ENCODE measurements at regions not wholly inside any gene's neighbourhood (a gene's known extent, or its start where the extent isn't known, plus 50 kb on each side); places are given as distances from the start of the nearest gene placed in this dataset.

DNA sequence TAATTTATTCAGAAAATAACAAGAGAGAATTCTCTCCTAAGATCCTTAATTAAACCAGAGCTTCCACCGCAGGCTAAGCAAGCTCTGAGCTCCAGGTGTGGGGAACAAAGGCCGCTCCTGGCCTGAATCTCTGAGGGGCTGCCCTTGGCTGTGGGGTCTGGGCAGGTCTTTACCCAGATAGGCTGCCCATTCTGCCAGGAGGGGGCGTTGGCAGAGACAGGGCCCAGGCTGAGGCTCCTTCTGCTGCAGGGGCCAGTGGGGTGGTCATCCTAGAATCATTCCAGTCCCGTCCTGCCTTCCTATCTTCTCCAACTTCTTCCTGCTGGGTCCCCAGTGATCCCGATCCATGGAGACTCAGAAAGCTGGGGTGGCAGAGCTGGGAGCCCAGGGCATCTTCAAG, 82.9 kb upstream of the POU3F1 start:
- H3K27me3 ChIP-seq (ENCODE audit: control insufficient read depth in 5 of 5, insufficient read depth in 4 of 5, low read length in 5 of 5), result peaks cover 17 to 28% (median 25%) of the 10 kb centered on the region in 5 donors
- H3K4me3 ChIP-seq (ENCODE audit: low read depth in 1 of 5, low read length in 5 of 5), result no peak overlapping the region
- no peak overlapping the region for H3K27ac ChIP-seq (ENCODE audit: low read depth, low read length)
- H3K9me3 ChIP-seq (ENCODE audit: control insufficient read depth in 5 of 5, low read length in 5 of 5), result no peaks in the 10 kb centered on the region
- no peak overlapping the region for H3K9ac ChIP-seq (ENCODE audit: low read length in 5 of 5)
- peaks cover 0 to 12% (median 0%) of the 10 kb centered on the region in 5 donors for H3K4me1 ChIP-seq (ENCODE audit: control insufficient read depth in 5 of 5, insufficient read depth in 5 of 5, low read length in 5 of 5)
- no peaks in the 10 kb centered on the region for H3K36me3 ChIP-seq (ENCODE audit: control insufficient read depth in 5 of 5, insufficient read depth in 5 of 5, low read length in 5 of 5)

DNA sequence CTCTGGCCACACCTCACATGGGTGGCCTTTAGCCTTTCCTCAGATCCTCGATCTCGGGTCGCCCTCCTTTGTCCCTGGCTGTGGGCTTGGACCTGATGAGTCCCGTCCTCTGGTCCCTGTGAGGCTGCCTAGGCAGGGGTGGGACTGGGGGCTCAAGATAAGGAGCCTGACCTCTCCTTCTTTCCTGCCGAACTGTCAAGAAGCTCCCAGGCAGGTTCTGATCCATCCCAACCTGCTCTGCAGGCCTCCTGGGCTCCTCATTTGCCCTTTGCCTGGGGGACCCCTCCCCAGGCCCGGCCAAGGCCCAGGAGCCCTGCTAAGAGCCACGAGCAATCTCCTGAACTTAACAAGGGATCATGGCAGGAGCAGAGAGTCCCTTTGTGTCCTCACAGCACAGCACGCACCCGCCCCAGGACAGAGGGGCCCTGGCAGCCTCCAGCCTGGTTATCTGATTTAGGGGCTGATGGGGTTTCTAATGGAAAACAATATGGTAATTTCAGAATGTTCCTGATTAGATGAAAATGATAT, 82.4 kb upstream of the POU3F1 start:
- H3K4me1 ChIP-seq (ENCODE audit: control insufficient read depth in 5 of 5, insufficient read depth in 5 of 5, low read length in 5 of 5), result peaks cover 0 to 12% (median 0%) of the 10 kb centered on the region in 5 donors
- H3K36me3 ChIP-seq (ENCODE audit: control insufficient read depth in 5 of 5, insufficient read depth in 5 of 5, low read length in 5 of 5), result no peaks in the 10 kb centered on the region
- H3K27me3 ChIP-seq (ENCODE audit: control insufficient read depth in 5 of 5, insufficient read depth in 4 of 5, low read length in 5 of 5), result peaks cover 17 to 26% (median 23%) of the 10 kb centered on the region in 5 donors
- no peak overlapping the region for H3K4me3 ChIP-seq (ENCODE audit: low read depth in 1 of 5, low read length in 5 of 5)
- no peaks in the 10 kb centered on the region for H3K9me3 ChIP-seq (ENCODE audit: control insufficient read depth in 5 of 5, low read length in 5 of 5)
- no peak overlapping the region for H3K27ac ChIP-seq (ENCODE audit: low read depth, low read length)
- H3K9ac ChIP-seq (ENCODE audit: low read length in 5 of 5), result no peak overlapping the region

DNA sequence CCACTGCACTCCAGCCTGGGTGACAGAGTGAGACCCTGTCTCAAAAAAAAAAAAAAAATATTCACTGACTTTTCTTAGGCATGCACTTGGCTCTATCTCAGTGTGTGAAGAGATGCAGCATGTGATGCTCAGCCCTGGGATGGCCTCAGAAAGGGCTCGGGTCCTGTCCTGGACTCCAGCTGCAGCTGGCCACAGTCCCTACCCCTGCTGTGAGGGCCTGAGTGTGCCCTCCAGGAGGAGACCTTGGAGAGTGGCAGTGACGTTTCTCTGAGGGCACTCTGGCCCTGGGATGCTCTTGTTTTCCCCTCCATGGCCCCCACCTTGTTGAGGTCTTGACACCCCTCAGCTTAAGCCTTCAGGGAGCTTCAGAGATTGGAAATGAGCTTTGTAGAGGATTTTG, 81.9 kb upstream of the POU3F1 start:
- no peaks in the 10 kb centered on the region for H3K36me3 ChIP-seq (ENCODE audit: control insufficient read depth in 5 of 5, insufficient read depth in 5 of 5, low read length in 5 of 5)
- no peak overlapping the region for H3K4me3 ChIP-seq (ENCODE audit: low read depth in 1 of 5, low read length in 5 of 5)

DNA sequence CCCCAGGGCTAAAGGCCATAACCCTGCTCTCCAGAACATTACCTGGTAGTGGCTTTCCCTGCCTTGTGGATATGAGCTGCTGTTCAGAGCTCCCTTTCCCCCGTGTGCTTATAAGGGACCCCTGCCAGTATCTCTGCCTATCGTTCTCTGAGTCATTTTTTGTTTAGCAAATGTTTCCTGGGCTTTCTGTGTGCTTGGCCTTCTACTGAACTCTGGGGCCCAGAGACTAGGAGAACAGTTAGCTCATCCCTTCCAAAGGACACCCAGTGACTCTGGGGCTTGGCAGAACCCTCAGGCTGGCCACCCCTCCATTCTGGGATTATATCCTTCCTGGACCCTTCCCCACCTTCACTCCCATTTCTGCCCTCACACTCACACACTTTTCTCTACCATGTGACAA, 80.8 kb upstream of the POU3F1 start:
- Histone ChIP-seq H3K27me3 (ENCODE audit: control insufficient read depth in 5 of 5, insufficient read depth in 4 of 5, low read length in 5 of 5) (peaks cover 7 to 20% (median 14%) of the 10 kb centered on the region in 5 donors), H3K36me3 (ENCODE audit: control insufficient read depth in 5 of 5, insufficient read depth in 5 of 5, low read length in 5 of 5) (no peaks in the 10 kb centered on the region), H3K27ac (ENCODE audit: low read depth, low read length) (no peak overlapping the region), H3K9me3 (ENCODE audit: control insufficient read depth in 5 of 5, low read length in 5 of 5) (no peaks in the 10 kb centered on the region), H3K4me3 (ENCODE audit: low read depth in 1 of 5, low read length in 5 of 5) (no peak overlapping the region), H3K4me1 (ENCODE audit: control insufficient read depth in 5 of 5, insufficient read depth in 5 of 5, low read length in 5 of 5) (peaks cover 0 to 6% (median 0%) of the 10 kb centered on the region in 5 donors), H3K9ac (ENCODE audit: low read length in 5 of 5) (no peak overlapping the region)

More for the DNA sequence above, 81.9 kb upstream of the POU3F1 start:
- Histone ChIP-seq H3K27ac (ENCODE audit: low read depth, low read length) (no peak overlapping the region), H3K9me3 (ENCODE audit: control insufficient read depth in 5 of 5, low read length in 5 of 5) (no peaks in the 10 kb centered on the region), H3K9ac (ENCODE audit: low read length in 5 of 5) (no peak overlapping the region), H3K4me1 (ENCODE audit: control insufficient read depth in 5 of 5, insufficient read depth in 5 of 5, low read length in 5 of 5) (peaks cover 0 to 11% (median 0%) of the 10 kb centered on the region in 5 donors), H3K27me3 (ENCODE audit: control insufficient read depth in 5 of 5, insufficient read depth in 4 of 5, low read length in 5 of 5) (peaks cover 15 to 24% (median 20%) of the 10 kb centered on the region in 5 donors)

- Histone ChIP-seq H3K9me3 (ENCODE audit: control insufficient read depth in 5 of 5, low read length in 5 of 5) (no peaks in the 10 kb centered on the region), H3K36me3 (ENCODE audit: control insufficient read depth in 5 of 5, insufficient read depth in 5 of 5, low read length in 5 of 5) (no peaks in the 10 kb centered on the region), H3K4me1 (ENCODE audit: control insufficient read depth in 5 of 5, insufficient read depth in 5 of 5, low read length in 5 of 5) (peaks cover 0 to 3% (median 0%) of the 10 kb centered on the region in 5 donors), H3K27me3 (ENCODE audit: control insufficient read depth in 5 of 5, insufficient read depth in 4 of 5, low read length in 5 of 5) (peaks cover 5 to 19% (median 11%) of the 10 kb centered on the region in 5 donors), H3K4me3 (ENCODE audit: low read depth in 1 of 5, low read length in 5 of 5) (no peak overlapping the region), H3K27ac (ENCODE audit: low read depth, low read length) (no peak overlapping the region), H3K9ac (ENCODE audit: low read length in 5 of 5) (no peak overlapping the region)
These were observed 80.4 kb upstream of the POU3F1 start for GRCh38 chr1:38126970-38127369.

DNA sequence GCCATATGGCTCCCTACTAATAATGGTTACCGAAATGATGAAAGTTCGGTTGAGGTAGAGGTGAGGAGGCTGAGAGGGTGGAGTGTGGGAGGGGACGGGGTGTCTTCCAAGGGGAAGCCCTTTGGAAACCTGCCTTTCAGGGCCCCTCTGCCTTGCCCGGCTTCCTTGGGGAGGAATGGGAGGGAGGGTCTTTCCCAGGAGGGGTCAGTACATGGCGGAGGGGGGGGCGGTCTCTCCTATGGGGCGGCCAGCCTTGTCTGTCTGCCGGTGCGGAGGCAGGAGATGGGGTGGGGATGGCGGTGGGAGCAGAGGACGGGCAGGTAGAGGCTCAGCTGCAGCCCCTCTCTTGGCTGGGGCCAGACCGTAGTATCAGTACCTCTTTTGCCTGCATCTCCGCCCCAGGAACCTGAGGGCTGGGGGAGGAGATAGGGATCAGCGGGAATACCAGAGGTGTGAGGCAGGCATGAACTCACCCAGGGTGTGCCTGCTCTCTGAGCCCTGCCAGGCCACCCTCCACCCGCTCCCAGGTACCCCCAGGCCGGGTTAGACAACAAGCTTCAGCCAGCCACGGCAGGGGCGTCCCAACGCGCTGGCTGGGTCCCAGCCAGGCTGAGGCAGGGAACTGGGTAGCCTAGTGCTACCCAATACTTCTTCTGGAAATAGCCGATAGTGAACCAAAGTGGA, 79.4 kb upstream of the POU3F1 start:
- Histone ChIP-seq H3K4me3 (ENCODE audit: low read depth in 1 of 5, low read length in 5 of 5) (no peak overlapping the region), H3K27ac (ENCODE audit: low read depth, low read length) (no peak overlapping the region), H3K27me3 (ENCODE audit: control insufficient read depth in 5 of 5, insufficient read depth in 4 of 5, low read length in 5 of 5) (peaks cover 4 to 15% (median 9%) of the 10 kb centered on the region in 5 donors), H3K9ac (ENCODE audit: low read length in 5 of 5) (no peak overlapping the region), H3K4me1 (ENCODE audit: control insufficient read depth in 5 of 5, insufficient read depth in 5 of 5, low read length in 5 of 5) (no peaks in the 10 kb centered on the region), H3K36me3 (ENCODE audit: control insufficient read depth in 5 of 5, insufficient read depth in 5 of 5, low read length in 5 of 5) (no peaks in the 10 kb centered on the region), H3K9me3 (ENCODE audit: control insufficient read depth in 5 of 5, low read length in 5 of 5) (no peaks in the 10 kb centered on the region)

- Histone ChIP-seq H3K27ac (ENCODE audit: low read depth, low read length) (no peak overlapping the region), H3K9me3 (ENCODE audit: control insufficient read depth in 5 of 5, low read length in 5 of 5) (no peaks in the 10 kb centered on the region), H3K9ac (ENCODE audit: low read length in 5 of 5) (no peak overlapping the region), H3K4me3 (ENCODE audit: low read depth in 1 of 5, low read length in 5 of 5) (no peak overlapping the region), H3K27me3 (ENCODE audit: control insufficient read depth in 5 of 5, insufficient read depth in 4 of 5, low read length in 5 of 5) (peaks cover 4 to 14% (median 6%) of the 10 kb centered on the region in 5 donors), H3K4me1 (ENCODE audit: control insufficient read depth in 5 of 5, insufficient read depth in 5 of 5, low read length in 5 of 5) (no peaks in the 10 kb centered on the region), H3K36me3 (ENCODE audit: control insufficient read depth in 5 of 5, insufficient read depth in 5 of 5, low read length in 5 of 5) (no peaks in the 10 kb centered on the region)
These were observed 78.4 kb upstream of the POU3F1 start for GRCh38 chr1:38125016-38125415.

DNA sequence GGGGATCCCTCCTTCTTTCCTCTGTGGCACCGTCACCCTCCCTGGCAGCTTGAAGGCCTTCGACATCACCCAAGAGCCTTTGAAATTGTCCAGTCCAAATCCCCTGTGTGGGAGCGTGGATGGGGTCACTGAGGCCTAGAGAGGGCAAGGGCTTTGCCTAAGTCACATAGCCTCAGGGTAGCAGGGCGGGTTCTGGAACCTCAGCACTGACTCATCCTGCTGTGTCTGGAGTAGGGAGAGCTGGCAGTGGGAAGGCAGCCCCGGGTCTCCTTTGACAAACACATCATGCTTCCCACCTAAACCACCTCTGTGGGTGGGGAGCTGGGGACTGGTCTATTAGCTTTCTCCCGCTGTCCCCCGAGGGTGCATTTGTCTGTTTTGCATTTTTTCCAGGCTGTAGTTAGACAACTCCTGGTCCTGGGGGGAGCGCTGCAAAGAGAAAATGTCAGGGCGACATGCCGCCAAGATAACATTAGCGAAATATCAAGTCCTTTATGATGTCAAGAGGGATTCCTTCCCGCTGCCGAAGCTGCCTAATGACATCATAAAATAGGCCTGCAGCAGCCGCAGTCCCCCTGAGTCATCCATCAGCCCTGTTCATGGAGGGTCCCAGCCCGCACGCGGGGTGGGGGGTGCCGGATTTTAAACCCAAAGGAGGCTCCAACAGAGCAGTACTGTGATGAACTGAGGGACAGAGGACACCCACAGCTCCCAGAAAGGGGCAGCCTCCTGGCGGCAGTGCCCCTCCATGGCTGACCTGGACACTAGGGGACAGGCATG, 77.0 kb upstream of the POU3F1 start:
- no peaks in the 10 kb centered on the region for H3K36me3 ChIP-seq (ENCODE audit: control insufficient read depth in 5 of 5, insufficient read depth in 5 of 5, low read length in 5 of 5)
- no peak overlapping the region for H3K9ac ChIP-seq (ENCODE audit: low read length in 5 of 5)
- no peak overlapping the region for H3K4me3 ChIP-seq (ENCODE audit: low read depth in 1 of 5, low read length in 5 of 5)
- peaks cover 4 to 12% (median 6%) of the 10 kb centered on the region in 5 donors for H3K27me3 ChIP-seq (ENCODE audit: control insufficient read depth in 5 of 5, insufficient read depth in 4 of 5, low read length in 5 of 5)
- no peaks in the 10 kb centered on the region for H3K4me1 ChIP-seq (ENCODE audit: control insufficient read depth in 5 of 5, insufficient read depth in 5 of 5, low read length in 5 of 5)
- no peaks in the 10 kb centered on the region for H3K9me3 ChIP-seq (ENCODE audit: control insufficient read depth in 5 of 5, low read length in 5 of 5)
- H3K27ac ChIP-seq (ENCODE audit: low read depth, low read length), result no peak overlapping the region

- Histone ChIP-seq H3K36me3 (ENCODE audit: control insufficient read depth in 5 of 5, insufficient read depth in 5 of 5, low read length in 5 of 5) (no peaks in the 10 kb centered on the region), H3K27me3 (ENCODE audit: control insufficient read depth in 5 of 5, insufficient read depth in 4 of 5, low read length in 5 of 5) (peaks cover 2 to 12% (median 6%) of the 10 kb centered on the region in 5 donors), H3K4me1 (ENCODE audit: control insufficient read depth in 5 of 5, insufficient read depth in 5 of 5, low read length in 5 of 5) (no peaks in the 10 kb centered on the region), H3K27ac (ENCODE audit: low read depth, low read length) (no peak overlapping the region), H3K9me3 (ENCODE audit: control insufficient read depth in 5 of 5, low read length in 5 of 5) (no peaks in the 10 kb centered on the region), H3K9ac (ENCODE audit: low read length in 5 of 5) (no peak overlapping the region), H3K4me3 (ENCODE audit: low read depth in 1 of 5, low read length in 5 of 5) (no peak overlapping the region)
These were observed 74.7 kb upstream of the POU3F1 start for GRCh38 chr1:38121231-38121680.

All from subcutaneous abdominal adipose tissue (tissue), 5 donors.